Kidney glomerular epithelial cell (primary cell): ENCODE measurements at regions not wholly inside any gene's neighbourhood (a gene's known extent, or its start where the extent isn't known, plus 50 kb on each side); places are given as distances from the start of the nearest gene placed in this dataset.
"Not testable (repeated sequence)": the region's sequence is repeated elsewhere in the genome, so short reads cannot be mapped to it uniquely, and the experiment has no call there.

ENCODE experiments used
- DNase-seq: peaks from one replicate; lab custom pipeline; 2025; lab: John Stamatoyannopoulos, UW

DNA sequence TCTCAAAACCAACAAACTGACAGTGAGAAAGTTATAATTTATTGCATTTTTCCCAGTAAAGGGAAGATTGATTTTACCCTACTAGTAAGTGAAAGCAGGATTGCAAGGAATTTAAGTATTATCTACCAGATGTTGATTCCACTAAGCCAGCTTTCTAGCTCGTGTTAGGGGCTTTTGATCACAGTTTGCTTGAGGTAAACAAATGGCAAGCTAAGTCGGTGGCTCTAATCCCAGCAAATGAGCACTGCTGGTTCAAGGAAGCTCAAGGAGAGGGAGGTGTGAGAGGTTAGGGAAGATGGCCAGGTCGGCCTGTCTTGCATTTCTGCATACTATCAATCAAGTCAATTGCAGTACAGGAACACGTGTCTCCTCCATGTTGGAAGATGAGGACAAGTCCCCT lies 448.7 kb upstream of the POM121L12 start:
- no peak for DNase-seq

DNA sequence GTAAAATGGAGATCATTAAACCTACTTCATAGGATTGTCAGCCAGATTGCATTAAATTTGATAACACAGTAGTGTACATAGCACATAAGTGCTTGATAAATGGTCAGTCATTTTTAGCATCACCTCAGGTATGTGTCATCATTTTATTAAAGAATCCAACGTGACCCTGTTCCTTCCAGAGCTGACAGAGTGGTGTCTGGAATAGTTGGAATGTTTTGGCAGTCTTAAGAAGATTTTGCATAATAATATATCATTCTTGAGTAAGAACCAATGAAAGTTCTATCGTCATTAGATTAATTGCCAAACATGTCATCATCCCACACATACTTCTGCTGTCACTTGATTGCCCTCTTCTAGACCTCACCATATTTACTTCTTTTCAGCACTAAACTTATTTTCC lies 451.4 kb upstream of the POM121L12 start:
- DNase-seq = no peak

DNA sequence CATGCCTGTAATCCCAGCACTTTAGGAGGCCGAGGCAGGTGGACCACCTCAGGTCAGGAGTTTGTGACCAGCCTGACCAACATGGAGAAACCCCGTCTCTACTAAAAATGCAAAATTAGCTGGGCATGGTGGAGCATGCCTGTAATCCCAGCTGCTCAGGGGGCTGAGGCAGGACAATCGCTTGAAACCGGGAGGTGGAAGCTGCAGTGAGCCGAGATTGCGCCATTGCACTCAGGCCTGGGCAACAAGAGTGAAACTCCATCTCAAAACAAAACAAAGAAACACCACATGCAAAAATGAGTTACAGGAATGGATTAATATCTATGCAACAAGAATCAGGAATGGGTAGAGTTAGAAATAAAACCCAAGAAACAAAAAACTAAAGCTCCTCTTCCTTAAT lies 462.3 kb upstream of the POM121L12 start:
- DNase-seq = not testable (repeated sequence)

DNA sequence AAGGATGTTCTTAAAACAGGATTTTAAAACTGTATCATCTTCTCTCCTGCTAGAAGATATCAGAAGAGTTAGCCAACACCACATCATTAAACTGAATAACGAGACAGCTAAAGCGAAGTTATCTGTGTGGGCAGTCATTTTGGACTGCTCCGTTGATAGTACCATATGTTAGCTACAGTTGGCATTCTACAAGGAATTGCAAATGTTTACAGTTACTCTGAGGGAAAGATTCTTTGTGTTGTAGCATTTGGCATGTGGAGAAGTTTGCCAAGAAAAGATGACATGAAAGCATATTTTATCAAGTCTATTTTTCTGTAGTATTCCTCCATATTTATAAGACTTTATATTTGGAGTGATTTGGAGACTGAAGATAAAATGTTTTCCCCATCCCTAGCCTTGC lies 464.4 kb upstream of the POM121L12 start:
- DNase-seq = no peak

DNA sequence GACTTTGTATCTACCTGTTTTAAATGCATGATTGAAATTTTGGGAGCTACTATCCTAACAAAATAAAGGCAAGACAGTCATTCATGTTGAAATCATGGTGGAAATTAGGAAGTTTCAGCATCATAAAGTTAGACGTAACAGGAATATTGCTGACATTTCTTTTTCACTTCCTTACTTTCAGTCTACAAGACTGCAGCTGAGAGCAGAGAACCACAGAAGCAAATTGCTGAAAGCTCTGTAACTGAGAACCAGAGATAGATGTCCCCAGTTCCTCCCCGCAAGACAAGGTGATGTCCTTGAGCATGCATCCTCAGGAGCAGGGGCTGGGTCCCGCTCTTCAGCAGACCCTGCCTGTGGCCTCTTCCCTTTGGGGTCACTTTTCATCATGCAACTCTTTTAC lies 466.3 kb upstream of the POM121L12 start:
- DNase-seq = no peak

GRCh38 chr7:52565974-52566373 lies 469.5 kb upstream of the POM121L12 start:
- no peak for DNase-seq

DNA sequence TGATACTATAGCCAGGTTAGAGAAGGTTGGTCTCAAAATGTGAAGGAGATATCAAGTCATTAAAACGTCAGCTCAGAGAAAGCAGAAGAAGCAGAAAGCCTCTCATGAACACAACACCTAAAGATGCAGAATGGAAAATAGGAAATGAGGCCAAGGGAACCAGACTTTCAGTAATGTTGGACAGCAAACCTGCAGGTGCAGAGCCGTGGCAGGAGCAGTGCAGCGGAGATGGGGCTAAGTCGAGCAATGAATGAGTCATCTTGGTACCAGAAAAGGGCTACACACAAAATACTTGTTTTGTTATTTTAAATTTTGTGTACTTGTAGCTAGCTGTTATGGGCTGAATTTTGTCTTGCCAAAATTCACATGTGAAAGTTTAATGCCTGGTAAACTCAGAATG lies 479.6 kb upstream of the POM121L12 start:
- no peak for DNase-seq

DNA sequence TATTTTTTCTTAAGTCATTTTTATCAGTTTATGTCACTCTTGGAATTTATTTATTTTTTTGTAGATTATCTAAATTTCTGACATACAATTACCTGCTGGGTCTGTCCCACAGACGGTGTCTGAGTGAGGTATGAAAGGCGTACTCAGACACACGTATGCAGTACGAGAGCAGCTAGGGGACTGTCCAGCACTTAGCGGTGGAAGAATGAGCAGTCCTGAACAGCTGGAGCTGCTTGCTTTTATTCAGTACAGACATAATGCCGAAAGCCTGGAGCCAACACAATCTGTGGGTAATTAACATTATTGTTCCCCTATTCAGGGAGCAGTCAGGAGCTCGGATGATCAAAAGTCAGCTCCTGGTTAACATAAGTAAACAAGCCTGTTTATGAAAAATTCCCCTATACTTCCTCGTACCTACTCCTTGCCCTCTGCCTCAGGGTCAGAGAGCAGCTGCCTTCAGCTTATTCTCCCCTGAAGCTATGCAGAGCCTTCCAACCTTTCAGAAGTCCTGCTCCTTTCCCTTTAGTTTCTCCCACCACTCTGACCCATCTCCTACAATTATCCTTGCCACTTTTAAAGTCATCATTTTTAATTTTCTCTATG lies 488.0 kb upstream of the POM121L12 start:
- no peak for DNase-seq

DNA sequence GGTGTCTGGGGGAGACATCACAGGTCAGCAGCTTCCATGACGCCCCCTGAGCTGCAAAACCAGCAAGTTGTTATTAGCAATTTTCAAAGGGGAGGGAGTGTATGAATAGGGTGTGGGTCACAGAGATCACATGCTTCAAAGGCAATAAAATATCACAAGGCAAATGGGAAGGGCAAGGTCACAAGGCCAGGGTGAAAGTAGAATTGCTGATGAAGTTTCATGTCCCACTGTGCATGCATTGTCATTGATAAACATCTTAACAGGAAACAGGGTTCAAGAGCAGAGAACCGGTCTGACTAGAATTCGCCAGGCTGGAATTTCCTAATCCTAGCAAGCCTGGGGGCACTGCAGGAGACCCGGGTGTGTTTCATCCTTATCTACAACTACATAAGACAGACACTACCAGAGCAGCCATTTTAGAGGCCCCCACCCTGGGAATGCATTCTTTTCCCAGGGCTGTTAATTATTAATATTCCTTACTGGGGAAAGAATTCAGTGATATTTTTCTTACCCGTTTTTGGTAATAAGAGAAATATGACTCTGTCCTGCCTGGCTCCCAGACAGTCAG lies 494.2 kb upstream of the POM121L12 start:
- not testable (repeated sequence) for DNase-seq

DNA sequence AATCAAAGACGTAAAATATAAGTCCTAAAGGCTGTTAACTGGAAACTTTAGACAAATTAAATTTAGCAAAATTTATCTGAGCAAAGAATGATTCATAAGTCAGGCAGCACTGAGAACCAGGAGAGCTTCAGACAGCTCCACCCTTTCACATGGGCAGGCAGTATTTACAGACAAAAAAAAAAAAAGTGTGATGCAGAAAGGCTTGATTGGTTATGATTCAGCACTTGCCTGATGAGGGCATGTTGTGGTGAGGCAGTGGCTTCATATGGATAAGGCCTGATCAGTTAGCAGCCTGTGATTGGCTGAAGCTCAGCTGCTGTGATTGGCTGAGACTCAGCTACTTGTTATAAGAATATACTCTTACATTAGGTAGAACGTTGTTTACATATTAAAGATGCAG lies 495.4 kb upstream of the POM121L12 start:
- DNase-seq = no peak

DNA sequence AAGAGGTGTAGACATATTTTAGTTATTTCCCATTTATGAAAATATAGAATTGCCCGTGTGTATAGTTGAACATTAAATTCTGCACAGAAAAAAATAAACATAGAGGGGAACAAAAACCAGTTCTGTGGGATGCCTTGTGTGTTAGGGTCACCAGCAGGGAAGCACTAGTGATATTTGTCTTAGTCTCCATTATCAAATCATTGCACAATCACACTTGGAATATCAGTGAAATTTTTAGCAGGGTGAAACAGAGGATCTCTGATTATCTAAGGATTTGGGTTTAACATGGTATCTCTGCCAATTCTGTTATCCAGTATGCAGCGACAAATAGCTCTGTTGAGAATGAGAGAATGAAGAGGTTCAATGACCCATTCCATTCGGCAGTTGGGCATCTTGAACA lies 496.0 kb upstream of the POM121L12 start:
- no peak for DNase-seq

DNA sequence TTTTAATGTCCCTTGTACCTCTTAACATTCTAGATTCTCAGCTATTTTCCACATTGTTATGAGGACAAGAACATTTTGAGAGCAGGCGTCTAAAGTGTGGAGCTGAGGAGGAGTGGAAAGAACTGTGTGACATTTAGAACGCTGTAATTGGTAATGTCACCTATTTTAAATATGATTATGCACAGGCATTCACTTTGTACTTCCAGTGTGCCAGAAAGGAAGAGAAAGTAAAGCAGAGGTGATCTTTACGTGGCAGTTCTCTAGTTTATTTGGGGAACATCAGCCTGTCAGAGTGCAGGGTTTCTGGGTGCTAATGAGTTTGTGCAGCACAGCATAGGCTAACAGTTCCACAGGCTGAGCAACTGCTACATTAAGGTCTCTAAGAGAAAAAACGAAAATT lies 498.4 kb upstream of the POM121L12 start:
- no peak for DNase-seq

- DNase-seq = no peak
Measured at GRCh38 chr7:52525772-52526341, 509.6 kb upstream of the POM121L12 start.

DNA sequence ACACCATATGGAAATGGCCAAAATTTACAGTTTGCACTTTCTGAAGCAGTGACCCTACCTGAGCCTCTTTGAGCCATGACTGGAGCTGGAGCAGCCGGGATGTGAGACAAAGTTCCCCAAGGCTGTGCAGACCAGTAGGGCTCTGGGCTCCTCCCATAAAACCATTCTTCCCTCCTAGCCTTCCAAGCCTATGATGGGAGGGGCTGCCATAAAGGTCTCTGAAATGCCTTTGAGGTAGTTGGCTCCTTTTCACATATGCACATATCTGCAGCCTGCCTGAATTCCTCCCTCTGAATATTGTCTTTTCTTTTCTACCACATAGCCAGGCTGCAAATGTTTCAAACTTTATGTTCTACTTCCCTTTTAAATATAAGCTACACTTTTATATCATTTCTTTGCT lies 516.6 kb upstream of the POM121L12 start:
- no peak for DNase-seq

GRCh38 chr7:52512656-52513055 lies 522.8 kb upstream of the POM121L12 start:
- DNase-seq = no peak

- DNase-seq = no peak
Measured at GRCh38 chr7:52507546-52508255, 527.7 kb upstream of the POM121L12 start.

DNA sequence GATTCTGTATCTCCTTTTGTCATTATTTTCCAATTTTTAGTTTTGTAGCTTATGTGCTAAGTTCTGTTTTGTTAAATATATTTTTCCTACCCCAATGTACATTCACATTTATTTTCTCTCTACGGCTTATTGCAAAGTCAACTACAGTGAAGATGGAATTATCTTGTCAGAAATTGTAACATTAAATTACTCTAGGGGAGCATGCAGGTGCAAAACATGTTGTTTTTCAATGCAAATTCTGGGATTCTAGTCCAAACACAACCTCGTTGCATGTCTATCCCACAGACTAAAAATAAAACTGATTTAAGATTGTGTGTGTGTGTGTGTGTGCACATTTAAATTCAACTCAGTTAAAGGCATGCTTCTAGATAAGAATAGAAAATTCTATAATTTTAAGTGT lies 529.1 kb upstream of the POM121L12 start:
- no peak for DNase-seq

- DNase-seq = no peak
Measured at GRCh38 chr7:52504561-52504960, 530.9 kb upstream of the POM121L12 start.

- DNase-seq = no peak
Measured at GRCh38 chr7:52502281-52502680, 533.2 kb upstream of the POM121L12 start.

DNA sequence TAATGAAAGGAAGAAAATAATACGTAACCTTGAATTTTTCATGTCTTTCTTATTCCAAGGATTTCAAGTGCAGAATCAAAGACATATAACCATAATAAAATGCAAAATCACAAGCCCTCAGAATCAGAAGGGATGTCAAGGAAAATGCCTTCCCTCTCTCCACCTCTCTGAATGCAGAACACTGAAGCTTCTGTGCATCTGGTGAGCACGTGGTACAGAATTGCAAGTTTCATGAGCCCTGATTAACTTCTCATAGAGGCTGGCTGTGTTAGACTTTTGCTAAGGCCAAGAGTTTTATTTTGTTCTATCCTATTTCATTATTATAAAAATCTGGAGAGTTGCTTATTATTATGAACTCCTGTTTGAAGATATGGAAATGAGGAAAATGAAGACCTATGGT lies 533.7 kb upstream of the POM121L12 start:
- DNase-seq = no peak

DNA sequence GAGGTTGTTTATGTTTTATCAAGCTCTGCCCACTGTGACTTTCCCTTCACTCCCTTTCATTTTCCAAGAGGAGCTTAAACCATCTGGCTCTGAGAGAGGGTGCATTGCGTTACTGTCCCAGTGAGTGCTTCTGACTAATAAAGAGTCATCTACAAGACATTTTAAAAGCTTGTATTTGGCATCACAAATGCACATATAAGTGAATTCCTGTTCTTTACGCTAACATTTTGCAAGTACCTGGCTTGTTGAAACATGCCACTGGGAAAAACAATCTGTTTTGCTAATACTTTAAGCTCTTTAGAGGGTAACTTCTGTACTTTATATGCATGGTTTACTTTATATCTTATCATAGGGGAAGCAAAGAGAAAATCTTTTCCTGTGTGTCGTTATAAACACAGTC lies 534.6 kb upstream of the POM121L12 start:
- no peak for DNase-seq

GRCh38 chr7:52498366-52498765 lies 537.1 kb upstream of the POM121L12 start:
- no peak for DNase-seq

DNA sequence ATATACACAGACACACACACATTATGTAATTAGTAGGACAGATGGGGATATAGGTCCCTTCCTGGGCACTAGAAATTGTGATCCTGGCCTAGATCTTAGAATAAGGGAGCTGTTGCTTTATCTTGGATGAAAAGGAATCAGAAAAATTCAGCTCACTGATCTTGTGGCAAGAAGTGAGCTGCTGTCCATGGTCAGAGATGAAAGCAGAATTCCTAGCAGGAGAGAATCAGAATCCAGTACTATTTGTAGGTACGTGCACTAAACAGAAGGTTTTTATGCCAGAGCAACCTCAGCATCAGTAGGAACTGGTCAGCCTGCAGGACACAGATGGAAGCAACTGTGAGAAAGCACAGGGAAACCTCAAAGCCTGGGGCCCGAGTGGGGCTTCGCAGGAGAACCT lies 549.2 kb upstream of the POM121L12 start:
- no peak for DNase-seq
